ENCODE measurements at regions not wholly inside any gene's neighbourhood (a gene's known extent, or its start where the extent isn't known, plus 50 kb on each side); places are given as distances from the start of the nearest gene placed in this dataset.

- no peaks in the 10 kb centered on the region for H3K36me3 ChIP-seq (ENCODE audit: control insufficient read depth, low read length)
- peaks cover 91% of the 10 kb centered on the region for H3K4me1 ChIP-seq (ENCODE audit: control insufficient read depth, low read length)
- peak overlapping the region; percentile 64 for H3K27ac ChIP-seq (ENCODE audit: low read depth, low read length)
- peak overlapping the region; percentile 67 for H3K4me2 ChIP-seq (ENCODE audit: low read length)
- no peak for TF ChIP-seq CTCF (IDR thresholded peaks at IDR 0.05; ENCODE audit: low read depth, low read length, poor library complexity, severe bottlenecking)
- TF ChIP-seq EZH2phosphoT487 (IDR thresholded peaks at IDR 0.05; ENCODE audit: borderline replicate concordance, low read length), result no peak
- no peaks in the 10 kb centered on the region for H4K20me1 ChIP-seq (ENCODE audit: control insufficient read depth, insufficient read depth, low read depth, low read length)
- H3K4me3 ChIP-seq (ENCODE audit: low read length), result peak overlapping the region; percentile 52
- no peaks in the 10 kb centered on the region for H3K79me2 ChIP-seq (ENCODE audit: control insufficient read depth, low read length)
- no peaks in the 10 kb centered on the region for H3K9me2 ChIP-seq (replicated peaks; ENCODE audit: control insufficient read depth, low read length)
- H3F3A ChIP-seq (ENCODE audit: control insufficient read depth, insufficient read depth), result peaks cover 4% of the 10 kb centered on the region; the same call in 1 of the 2 replicates
- H3K9me3 ChIP-seq (ENCODE audit: control insufficient read depth, insufficient read depth, low read length), result no peaks in the 10 kb centered on the region
- no peaks in the 10 kb centered on the region for H3K27me3 ChIP-seq (ENCODE audit: control insufficient read depth, low read length)
Measured at GRCh38 chr2:8543383-8544170, 138.3 kb upstream of the ID2 start.

- Histone ChIP-seq H3K79me2 (ENCODE audit: control insufficient read depth, low read length) (no peaks in the 10 kb centered on the region), H3F3A (ENCODE audit: control insufficient read depth, insufficient read depth) (peaks cover 4% of the 10 kb centered on the region; the same call in 1 of the 2 replicates), H3K27me3 (ENCODE audit: control insufficient read depth, low read length) (no peaks in the 10 kb centered on the region), H3K36me3 (ENCODE audit: control insufficient read depth, low read length) (no peaks in the 10 kb centered on the region), H3K4me3 (ENCODE audit: low read length) (peak overlapping the region; percentile 52), H4K20me1 (ENCODE audit: control insufficient read depth, insufficient read depth, low read depth, low read length) (no peaks in the 10 kb centered on the region), H3K9me2 (replicated peaks; ENCODE audit: control insufficient read depth, low read length) (no peaks in the 10 kb centered on the region), H3K9me3 (ENCODE audit: control insufficient read depth, insufficient read depth, low read length) (no peaks in the 10 kb centered on the region), H3K4me2 (ENCODE audit: low read length) (peak overlapping the region; percentile 67), H3K27ac (ENCODE audit: low read depth, low read length) (peak overlapping the region; percentile 64), H3K4me1 (ENCODE audit: control insufficient read depth, low read length) (peaks cover 91% of the 10 kb centered on the region)
- TF ChIP-seq CTCF (IDR thresholded peaks at IDR 0.05; ENCODE audit: low read depth, low read length, poor library complexity, severe bottlenecking) (no peak), EZH2phosphoT487 (IDR thresholded peaks at IDR 0.05; ENCODE audit: borderline replicate concordance, low read length) (no peak)
Measured at GRCh38 chr2:8544171-8544785, 137.6 kb upstream of the ID2 start.

DNA sequence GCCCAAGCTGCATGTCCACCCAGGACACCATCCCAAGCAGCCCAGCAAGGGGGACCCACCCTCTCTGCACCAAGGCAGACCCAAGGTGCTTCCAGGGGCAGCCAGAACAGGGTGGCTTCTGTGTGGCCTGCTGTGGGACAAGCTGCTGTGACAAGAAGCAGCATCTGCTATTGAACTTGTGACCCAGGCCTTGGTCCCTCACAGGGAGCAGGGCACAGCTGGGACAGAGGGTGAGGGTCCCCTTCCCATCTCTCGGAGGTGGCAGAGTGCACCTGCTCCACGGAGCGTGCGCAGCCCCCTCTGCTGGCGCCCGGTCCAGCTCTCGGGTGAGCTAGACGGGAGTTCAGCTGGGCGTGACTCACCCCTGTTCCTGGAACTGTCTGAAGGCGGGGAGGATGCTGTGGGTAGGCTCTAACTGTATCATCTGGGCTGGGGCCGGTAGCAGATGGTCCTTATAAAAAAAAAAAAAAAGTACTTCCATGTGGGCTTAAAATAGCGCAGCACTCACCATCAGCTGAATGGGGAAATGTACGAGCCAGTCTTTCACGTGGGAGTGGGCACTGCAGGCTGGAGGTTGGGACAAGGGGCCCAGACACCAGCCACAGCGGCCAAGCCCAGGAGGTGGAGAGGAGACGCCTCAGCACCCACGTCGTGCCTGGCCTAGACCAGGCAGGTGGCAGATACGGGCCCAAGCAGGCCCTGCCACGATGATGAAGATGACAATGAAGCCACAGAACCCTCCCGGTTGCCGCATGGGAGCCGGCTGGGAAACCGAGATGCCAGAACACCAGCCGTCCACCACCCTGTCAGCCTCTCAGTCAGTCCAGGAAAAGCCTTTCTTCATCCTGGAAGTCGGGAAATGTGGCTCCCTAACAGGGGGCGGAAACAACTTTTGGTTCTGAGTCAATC is 136.8 kb upstream of the ID2 start:
- peak overlapping the region; percentile 67 for H3K4me2 ChIP-seq (ENCODE audit: low read length)

More for the DNA sequence above, 136.8 kb upstream of the ID2 start:
- Histone ChIP-seq H3K9me2 (replicated peaks; ENCODE audit: control insufficient read depth, low read length) (no peaks in the 10 kb centered on the region), H3F3A (ENCODE audit: control insufficient read depth, insufficient read depth) (peaks cover 4% of the 10 kb centered on the region; the same call in 1 of the 2 replicates), H3K27me3 (ENCODE audit: control insufficient read depth, low read length) (no peaks in the 10 kb centered on the region), H3K9me3 (ENCODE audit: control insufficient read depth, insufficient read depth, low read length) (no peaks in the 10 kb centered on the region), H3K27ac (ENCODE audit: low read depth, low read length) (peak overlapping the region; percentile 64), H3K36me3 (ENCODE audit: control insufficient read depth, low read length) (no peaks in the 10 kb centered on the region), H3K4me3 (ENCODE audit: low read length) (peak overlapping the region; percentile 52), H4K20me1 (ENCODE audit: control insufficient read depth, insufficient read depth, low read depth, low read length) (no peaks in the 10 kb centered on the region), H3K79me2 (ENCODE audit: control insufficient read depth, low read length) (no peaks in the 10 kb centered on the region), H3K4me1 (ENCODE audit: control insufficient read depth, low read length) (peaks cover 85% of the 10 kb centered on the region)
- TF ChIP-seq EZH2phosphoT487 (IDR thresholded peaks at IDR 0.05; ENCODE audit: borderline replicate concordance, low read length), result no peak
- TF ChIP-seq CTCF (IDR thresholded peaks at IDR 0.05; ENCODE audit: low read depth, low read length, poor library complexity, severe bottlenecking), result peak; percentile 81

Measured in DOHH2 (cell line).